ENCODE measurements at regions not wholly inside any gene's neighbourhood (a gene's known extent, or its start where the extent isn't known, plus 50 kb on each side); places are given as distances from the start of the nearest gene placed in this dataset.

DNA sequence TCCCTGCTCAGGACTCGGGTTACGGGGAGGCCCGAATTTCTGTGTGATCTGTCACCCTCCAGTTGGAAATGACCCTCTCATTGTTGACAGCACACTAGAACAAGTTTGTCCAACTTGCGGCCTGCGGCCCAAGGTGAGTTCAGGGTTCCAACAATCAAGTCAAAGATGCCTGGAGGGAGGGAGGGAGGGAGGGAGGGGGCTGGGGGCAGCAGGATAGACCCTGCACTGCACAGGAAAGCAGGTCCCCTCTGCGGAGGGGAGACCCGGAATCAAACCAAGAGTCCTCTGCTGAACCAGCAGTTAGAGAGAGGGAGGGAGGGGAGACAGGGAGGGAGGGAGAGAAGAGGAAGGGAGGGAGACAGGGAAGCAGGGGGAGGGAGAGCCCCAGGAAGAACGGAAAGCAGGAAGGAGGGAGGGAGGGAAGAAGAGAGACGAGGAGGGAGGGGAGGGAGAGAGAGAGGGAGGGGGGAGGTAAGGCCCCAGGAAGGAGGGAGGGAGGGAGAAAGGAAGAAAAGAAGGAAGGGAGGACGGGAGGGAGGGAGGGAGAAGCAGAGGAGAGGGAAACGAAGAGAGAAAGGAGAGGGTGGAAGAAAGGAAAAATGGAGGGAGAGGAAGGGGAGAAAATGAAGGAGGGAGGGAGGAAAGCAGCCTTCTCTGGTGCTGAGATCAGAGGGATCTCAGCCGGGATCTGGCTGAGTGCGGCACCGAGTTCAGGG is 96.7 kb upstream of the CDH5 start:
- H3K4me3 ChIP-seq (ENCODE audit: low read depth, low read length) = peak overlapping the region; percentile 24
- no peak for DNase-seq (ENCODE audit: low read depth)

DNA sequence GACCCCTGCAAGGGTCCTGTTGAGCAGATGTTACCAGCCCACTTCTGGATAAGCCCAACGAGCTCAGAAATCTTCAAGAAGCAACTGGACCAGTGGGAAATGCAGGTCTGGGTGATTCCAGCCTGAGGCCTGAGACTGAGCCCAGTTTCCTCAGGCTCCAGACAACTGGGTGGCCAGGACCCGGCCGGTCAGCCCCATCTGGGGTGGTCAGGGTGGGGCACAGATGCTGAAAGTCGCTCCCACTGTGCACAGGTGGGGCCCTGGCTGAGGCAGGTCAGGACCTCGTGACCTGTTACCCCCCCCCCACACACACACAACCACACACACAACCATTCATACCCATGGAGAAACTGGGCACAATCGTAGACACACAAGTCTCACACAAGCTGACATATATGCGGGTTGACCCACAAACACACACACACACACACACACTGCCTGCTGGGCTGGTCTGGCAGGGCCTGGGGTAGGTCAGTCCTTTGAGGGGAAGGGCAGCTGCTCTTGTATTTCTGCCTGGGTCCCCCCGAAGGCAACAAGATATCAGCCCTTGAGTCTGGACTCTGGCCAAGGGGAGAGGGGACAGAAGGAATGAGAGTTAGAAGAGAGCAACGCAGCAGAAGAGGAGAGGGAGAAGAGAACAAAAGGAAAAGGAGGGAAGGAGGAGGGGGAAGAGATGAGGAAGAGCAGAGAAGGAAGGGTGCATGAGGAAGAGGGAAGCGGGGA is 99.0 kb upstream of the CDH5 start:
- DNase-seq (ENCODE audit: low read depth) = no peak
- no peak overlapping the region for H3K4me3 ChIP-seq (ENCODE audit: low read depth, low read length)

DNA sequence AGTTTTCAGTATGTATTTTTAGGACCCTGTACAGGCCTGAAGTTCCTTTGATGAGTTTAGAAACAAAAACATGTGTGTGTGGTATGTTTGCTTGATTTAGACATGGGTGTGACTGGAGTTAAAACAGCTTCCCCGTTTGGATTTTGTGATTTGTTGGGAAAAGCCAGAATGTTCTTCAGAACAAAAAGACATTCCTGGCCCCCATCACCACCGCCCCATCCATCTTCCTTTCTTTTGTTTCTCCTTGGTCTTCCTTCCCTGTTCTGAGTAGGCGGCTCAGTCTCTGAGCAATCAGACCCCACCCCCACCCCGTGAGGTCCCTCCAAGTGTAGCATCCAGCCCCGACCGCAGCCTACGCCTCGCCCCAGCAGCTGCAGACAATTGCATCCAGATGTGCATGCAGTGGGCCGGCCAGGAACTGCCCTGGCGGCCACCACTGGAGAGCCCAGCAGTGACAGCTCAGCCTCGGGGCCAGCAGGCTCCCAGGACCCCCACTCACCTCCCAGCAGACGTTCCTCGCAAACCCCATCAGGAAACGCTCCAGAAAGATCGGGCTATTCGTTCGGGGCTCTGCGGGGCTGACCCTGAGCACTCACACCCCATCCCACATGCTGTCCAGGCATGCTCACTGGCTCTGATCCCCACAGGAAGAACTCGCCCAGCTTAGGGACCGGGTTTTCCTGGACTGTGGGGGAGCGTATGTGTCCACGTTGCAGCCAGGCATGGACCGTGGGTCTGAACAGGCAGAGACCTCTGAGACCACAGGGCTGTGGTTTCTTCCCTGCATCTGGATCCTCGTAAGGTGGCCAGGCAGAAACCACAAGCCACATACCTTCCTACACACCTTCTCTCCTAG is 99.8 kb upstream of the CDH5 start:
- peak; percentile 87 for DNase-seq (ENCODE audit: low read depth)

DNA sequence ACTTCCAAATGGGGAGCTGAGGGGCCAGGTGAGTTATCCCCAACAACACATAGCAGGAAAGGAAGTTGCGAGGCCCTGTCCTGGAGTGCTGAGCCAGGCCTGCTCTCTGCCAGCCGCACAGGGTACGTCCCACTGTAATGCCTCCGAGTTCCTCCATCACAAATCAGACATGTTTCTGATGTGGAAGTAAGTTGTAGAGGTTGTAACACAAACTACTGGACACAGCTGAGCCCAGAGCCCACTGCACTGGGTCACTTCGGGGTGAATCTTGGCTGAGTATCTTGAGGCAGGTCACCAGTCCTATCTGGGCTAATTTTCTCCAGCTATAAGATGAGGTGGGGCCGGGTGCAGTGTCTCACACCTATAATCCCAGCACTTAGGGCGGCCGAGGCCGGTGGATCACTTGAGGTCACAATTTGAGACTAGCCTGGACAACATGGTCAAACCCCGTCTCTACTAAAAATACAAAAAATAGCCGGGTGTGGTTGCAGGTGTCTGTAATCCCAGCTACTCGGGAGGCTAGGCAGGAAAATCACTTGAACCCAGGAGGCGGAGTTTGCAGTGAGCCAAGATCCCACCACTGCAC is 100.8 kb upstream of the CDH5 start:
- no peak overlapping the region for H3K4me3 ChIP-seq (ENCODE audit: low read depth, low read length)
- no peak for DNase-seq (ENCODE audit: low read depth)

More for the DNA sequence above, 99.8 kb upstream of the CDH5 start:
- no peak overlapping the region for H3K4me3 ChIP-seq (ENCODE audit: low read depth, low read length)

DNA sequence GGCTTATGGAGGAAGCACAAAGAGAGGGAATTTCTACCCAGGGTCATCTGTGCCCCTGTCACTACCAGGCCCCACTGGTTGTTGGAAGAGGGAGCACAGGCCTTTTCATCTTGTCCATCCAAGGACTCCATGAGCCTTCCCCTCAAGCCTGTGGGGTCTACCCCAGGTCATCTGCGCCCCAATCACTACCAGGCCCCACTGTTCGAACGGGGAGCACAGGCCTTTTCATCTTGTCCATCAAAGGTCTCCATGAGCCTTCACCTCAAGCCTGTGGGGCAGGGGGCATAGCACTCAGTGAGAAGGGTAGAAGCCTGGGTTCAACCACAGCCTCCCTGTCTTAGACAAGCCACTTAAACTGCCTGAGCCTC is 101.5 kb upstream of the CDH5 start:
- H3K4me3 ChIP-seq (ENCODE audit: low read depth, low read length) = no peak overlapping the region
- no peak for DNase-seq (ENCODE audit: low read depth)

DNA sequence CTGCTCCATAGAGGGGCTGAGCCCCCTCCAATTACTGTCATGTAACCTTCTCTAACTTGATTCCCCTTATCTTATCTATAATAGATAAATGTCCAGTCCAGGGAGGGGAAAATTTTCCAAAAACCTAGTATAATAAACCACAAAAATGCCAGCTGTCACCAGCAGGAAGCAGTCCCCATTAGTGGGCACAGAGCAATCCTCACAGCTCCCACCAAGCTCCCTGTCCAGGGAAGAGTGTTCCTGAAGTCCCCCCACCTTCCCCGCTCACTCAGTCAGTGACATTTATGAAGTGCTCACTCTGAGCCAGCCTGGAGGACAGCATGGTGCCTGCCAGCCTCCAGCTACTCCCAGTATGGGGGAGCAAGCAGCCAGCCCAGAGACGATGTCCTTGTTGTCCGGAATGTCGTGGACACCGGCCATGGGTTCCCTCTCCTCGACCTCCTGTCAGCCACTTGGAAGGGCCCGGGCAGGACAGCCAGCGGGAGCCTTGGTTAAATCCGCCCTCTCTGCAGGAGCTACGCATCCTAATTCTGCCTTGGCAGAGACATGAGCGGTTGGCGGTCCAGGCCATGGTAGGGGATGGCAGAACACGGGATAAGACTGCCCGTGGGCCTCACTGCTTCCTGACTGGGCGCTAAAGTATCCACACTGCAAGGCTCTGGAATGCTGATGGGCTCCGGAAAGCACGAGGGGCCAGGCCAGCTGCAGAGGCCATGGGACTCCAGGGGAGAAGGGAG is 102.0 kb upstream of the CDH5 start:
- no peak for DNase-seq (ENCODE audit: low read depth)

DNA sequence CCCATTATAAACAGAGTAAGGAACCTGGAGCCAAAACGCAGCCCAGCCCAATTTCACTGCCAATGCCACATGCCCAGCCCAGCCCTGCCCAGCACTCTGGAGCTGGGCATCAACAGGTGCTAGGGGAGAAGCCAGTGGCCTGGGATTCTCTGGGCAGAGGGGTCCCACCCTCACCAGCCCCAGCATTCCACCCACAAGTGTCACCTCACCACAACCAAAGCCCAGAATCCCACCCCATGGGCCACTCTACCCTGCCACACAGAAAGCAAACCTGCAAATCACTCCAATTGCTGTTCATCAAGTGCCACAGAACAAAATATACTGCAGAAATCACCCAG is 102.5 kb upstream of the CDH5 start:
- no peak for DNase-seq (ENCODE audit: low read depth)
- H3K4me3 ChIP-seq (ENCODE audit: low read depth, low read length) = no peak overlapping the region

More for the DNA sequence above, 102.0 kb upstream of the CDH5 start:
- no peak overlapping the region for H3K4me3 ChIP-seq (ENCODE audit: low read depth, low read length)

DNA sequence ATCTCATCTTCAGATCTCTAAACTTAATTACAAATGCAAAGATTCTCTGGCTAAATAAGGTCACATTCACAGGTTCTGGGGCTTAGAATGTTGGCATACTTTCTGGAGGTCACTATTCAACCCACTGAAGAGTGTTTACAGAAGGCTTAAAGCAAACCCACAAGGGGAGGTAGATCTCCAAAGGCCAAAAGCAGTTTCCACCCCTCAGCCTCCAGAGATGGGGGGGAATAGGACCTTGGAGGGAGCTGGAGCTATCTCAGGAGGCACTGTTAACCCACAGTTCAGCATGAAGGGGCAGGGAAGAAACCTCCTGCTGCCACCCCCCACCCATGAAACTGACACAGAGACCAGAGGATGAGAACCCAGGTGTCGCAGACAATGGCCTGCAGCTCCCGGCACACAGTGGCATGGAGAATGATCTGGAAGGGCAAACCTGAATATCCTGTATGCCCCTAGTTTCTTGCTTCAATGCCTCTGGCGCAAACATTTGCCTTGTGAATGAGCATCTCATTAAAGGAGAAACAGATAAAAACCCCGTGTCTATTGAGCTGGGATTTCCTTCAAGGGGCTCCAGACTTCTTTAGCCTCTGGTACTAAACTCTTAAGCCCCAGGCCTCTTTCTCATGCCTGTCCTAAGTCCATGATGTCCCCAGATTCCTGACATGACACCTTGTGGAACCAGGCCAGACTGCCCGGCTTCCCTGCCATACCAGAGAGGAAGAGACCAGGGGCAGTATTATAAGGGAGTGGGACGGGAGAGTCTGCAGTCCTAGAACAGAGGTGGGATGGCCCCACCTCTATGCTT is 103.1 kb upstream of the CDH5 start:
- DNase-seq (ENCODE audit: low read depth) = no peak
- no peak overlapping the region for H3K4me3 ChIP-seq (ENCODE audit: low read depth, low read length)

DNA sequence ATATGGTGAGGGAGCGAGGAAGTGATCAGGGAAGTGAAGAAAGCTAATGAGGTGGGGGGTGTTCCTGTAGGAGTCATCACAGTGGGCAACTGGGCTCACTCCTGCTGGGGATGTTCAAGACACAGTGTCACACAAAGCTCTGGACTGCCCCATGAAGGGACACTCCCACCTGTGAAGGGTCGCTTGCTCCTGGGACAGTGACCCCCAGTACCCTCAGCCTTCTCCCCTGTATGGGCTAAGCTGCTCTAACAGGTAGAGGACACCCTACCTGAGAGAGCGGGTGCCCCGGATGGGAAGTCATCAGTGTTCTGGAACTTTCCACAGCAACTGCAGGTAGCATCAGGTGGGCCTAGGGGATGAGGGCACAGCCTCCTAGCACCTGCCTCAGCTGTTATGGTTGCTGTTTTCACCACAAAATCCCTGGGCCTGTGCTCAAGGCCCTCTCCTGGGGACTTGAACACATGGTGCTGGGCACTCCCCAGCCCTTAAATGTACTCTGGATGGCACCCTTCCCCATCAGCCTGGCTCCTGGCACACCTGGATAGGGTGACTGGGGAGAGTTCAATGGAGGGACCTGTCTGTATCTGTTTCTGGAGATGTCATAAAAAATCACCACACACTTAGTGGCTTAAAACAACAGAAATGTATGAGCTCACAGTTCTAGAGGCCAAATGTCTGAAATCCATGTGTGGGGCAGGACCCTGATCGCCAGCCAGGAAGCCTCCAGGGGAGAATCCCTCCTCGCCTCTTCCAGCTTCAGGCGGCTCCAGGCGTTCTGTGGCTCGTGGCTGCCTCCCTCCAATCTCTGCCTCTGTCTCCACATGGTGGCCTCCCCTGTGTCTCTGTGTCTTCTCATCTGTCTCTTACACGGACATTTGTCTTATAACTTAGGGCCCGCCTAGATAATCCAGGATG is 104.0 kb upstream of the CDH5 start:
- peak; percentile 49 for DNase-seq (ENCODE audit: low read depth)
- H3K4me3 ChIP-seq (ENCODE audit: low read depth, low read length) = no peak overlapping the region

DNA sequence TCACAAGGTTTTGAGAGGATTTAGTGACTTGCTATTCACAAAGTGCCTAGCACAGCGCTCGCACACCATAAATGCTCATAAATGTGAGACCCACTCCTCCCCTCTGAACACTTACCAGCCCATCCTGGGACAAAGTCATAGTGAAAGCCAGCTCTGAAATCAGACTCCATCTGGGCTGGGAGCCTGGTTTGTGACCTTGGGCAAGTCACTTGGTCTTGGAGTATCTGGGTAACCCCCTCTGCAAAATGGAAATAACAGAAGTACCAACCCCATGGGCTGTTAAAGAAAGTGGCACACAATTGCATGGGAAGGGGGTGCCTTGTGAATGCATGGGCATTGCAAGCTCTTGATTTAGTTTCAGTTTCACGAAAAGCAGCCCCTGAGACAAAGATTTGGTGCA is 104.7 kb upstream of the CDH5 start:
- no peak overlapping the region for H3K4me3 ChIP-seq (ENCODE audit: low read depth, low read length)
- DNase-seq (ENCODE audit: low read depth) = no peak

DNA sequence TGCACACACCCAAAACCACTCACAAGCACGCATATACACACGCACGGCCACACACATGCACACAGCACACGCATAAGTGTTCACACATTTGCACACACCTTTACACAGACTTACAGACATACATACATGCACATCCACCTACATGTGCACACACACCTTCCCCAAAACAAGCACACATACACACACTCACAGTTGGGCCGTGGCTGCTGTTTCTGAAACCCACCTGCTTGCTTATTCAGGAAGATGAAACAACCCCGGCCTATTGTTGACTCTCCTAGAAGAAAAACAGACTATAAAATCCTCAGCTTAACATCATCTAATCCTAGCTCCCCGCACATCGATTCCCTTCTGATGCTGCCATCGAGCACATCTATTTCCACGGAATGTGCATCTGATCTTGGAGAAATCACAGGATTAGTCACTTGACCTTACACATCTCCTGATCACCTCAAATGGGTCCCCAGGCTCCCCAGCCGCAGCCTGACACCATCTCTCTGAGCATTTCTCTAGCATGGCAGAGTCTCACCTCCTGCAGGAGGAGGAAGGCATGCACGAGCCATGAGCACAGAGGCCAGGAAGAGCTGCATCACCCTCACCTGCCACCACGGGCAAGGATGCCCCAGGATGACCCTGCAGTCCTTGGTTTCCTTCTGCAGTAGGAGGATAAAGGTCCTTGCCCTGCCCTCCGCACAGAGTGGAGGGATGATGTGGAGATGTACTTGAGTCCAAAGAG is 105.8 kb upstream of the CDH5 start:
- DNase-seq (ENCODE audit: low read depth) = no peak
- H3K4me3 ChIP-seq (ENCODE audit: low read depth, low read length) = no peak overlapping the region

DNA sequence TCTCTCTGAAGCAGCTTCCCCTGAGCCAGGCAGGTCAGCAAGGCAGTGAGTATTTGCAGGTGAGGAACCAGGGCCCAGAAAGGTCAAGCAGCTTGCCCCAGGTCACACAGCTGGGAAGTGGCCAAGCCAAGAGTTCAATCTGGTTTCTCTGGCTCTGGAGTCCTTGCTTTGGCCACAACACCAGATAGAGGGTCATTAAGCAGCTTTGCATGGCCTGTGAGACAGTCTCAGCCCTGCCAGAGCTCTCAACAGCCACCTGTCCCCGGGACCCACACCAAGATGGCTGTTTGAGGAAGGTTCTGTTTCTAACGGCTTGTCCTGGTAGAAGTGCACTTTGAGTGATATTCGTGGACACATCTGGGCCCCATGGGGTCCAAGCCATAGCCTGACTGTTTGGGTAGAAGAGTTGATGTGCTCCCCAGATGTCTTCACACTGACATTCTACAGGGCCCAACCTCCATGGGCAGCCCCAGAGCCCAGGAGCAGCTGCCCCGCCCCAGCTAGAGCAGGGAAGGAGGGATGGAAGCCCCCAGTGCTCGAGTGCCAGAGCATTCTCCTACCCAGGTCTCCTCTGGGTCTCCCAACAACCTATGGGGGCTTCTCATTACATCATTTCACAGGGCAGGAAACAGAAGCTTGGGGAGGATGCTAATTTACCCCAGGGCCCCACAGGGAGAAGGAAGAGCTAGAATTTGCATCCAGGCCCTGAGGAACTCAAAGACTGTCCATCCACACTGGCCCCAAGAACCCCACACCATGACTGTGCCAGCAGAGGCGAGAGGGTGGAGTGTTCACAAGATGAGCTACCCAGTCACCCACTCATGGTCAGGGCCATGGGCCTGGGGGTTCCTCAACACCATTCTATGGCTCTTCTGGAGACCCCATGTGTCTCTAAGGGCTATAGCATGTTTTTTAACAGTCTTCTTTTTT is 107.3 kb upstream of the CDH5 start:
- no peak overlapping the region for H3K4me3 ChIP-seq (ENCODE audit: low read depth, low read length)
- DNase-seq (ENCODE audit: low read depth) = no peak

DNA sequence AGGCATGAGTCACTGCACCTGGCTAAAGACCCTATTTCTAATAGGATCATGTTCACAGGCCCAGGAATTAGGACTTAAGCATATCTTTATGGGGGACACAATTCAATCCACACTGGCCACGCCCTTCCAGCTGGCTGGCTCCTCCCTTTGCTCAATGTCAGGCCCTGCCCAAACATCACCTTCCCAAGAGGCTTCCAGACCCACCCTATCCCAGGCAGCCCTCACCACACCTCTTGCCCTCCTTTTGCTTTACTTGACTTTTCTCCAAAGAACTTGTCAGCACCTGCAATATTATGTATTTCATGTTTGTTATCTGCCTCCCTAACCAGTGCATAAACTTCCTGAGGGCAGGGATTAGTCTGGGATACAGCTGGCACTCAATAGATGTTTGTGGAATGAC is 109.6 kb upstream of the CDH5 start:
- no peak for DNase-seq (ENCODE audit: low read depth)
- no peak overlapping the region for H3K4me3 ChIP-seq (ENCODE audit: low read depth, low read length)

DNA sequence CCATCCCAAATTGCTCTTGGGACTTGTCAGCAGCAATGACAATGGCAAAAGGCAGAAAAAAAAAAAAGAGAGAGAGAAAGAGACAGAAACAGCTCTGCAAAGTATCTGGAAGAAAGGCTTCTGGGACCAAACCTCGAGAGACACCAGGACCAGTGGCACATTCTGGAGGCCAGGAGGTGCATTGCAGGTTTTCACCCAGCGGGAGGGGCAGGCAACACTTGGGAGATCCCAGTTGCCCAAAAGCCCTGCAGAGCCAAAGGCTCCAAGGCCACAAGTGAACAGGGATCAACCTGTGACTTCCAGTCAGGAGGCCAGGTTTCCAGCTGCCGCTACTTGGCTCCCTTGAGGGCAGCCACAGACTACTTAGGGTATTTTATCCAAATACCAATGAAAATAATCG is 110.8 kb upstream of the CDH5 start:
- no peak for DNase-seq (ENCODE audit: low read depth)

DNA sequence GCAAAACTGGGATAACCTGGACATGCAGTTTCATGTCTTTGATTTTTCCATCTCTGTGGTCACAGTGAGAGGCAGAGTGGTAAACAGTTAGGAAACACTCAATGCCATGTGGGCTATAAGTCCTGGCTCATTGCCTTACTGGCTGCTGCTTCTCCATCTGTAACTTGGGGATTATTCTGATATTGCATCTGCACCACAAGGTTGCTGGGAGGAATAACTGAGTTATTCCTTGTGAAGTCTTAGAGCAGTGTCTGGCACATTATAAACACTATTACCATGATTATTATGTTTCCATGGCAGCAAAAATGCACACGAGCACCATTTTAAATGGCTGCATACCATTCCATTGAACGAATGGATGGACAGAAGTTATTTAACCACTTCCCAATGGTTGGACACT is 111.7 kb upstream of the CDH5 start:
- no peak for DNase-seq (ENCODE audit: low read depth)

More for the DNA sequence above, 110.8 kb upstream of the CDH5 start:
- no peak overlapping the region for H3K4me3 ChIP-seq (ENCODE audit: low read depth, low read length)

DNA sequence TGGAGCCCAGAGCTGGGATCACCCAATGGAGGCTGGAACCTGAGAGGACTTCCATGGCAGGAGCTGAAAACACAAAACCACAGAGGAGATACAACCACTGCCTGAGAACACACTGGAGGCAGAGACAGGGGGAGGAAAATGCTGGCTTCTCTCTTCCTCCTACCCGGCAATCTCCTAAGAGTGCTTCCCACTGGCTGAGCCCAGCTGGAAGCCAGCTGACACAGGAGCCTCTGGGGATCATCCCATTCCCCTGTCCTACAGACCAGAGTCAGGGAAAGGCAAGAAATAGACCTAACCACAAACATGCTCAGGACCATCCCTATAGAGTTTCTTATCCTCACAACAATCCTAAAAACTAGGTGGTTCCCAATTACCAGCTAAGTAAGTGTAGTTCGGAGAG is 112.4 kb upstream of the CDH5 start:
- H3K4me3 ChIP-seq (ENCODE audit: low read depth, low read length) = no peak overlapping the region
- DNase-seq (ENCODE audit: low read depth) = no peak

More for the DNA sequence above, 111.7 kb upstream of the CDH5 start:
- H3K4me3 ChIP-seq (ENCODE audit: low read depth, low read length) = no peak overlapping the region
